ENCODE measurements at regions not wholly inside any gene's neighbourhood (a gene's known extent, or its start where the extent isn't known, plus 50 kb on each side); places are given as distances from the start of the nearest gene placed in this dataset.

- no peak for DNase-seq (ENCODE audit: low read depth in 4 of 4, low spot score in 3 of 4)
These were observed 327.1 kb upstream of the GOLIM4 start for GRCh38 chr3:168422843-168423242.

- DNase-seq (ENCODE audit: low read depth in 4 of 4, low spot score in 3 of 4): no peak
These were observed 323.4 kb upstream of the GOLIM4 start for GRCh38 chr3:168419091-168419490.

GRCh38 chr3:168417016-168417415 lies 321.3 kb upstream of the GOLIM4 start:
- no peak for DNase-seq (ENCODE audit: low read depth in 4 of 4, low spot score in 3 of 4)

GRCh38 chr3:168416446-168416845 lies 320.7 kb upstream of the GOLIM4 start:
- DNase-seq (ENCODE audit: low read depth in 4 of 4, low spot score in 3 of 4): no peak

- DNase-seq (ENCODE audit: low read depth in 4 of 4, low spot score in 3 of 4): no peak
These were observed 318.4 kb upstream of the GOLIM4 start for GRCh38 chr3:168414149-168414548.

- DNase-seq (ENCODE audit: low read depth in 4 of 4, low spot score in 3 of 4): no peak
These were observed 311.7 kb upstream of the GOLIM4 start for GRCh38 chr3:168407381-168407780.

GRCh38 chr3:168405288-168405687 lies 309.6 kb upstream of the GOLIM4 start:
- no peak for DNase-seq (ENCODE audit: low read depth in 4 of 4, low spot score in 3 of 4)

- no peak for DNase-seq (ENCODE audit: low read depth in 4 of 4, low spot score in 3 of 4)
These were observed 302.8 kb upstream of the GOLIM4 start for GRCh38 chr3:168398371-168399025.

GRCh38 chr3:168396861-168397260 lies 301.1 kb upstream of the GOLIM4 start:
- DNase-seq (ENCODE audit: low read depth in 4 of 4, low spot score in 3 of 4): no peak

GRCh38 chr3:168395551-168395950 lies 299.8 kb upstream of the GOLIM4 start:
- DNase-seq (ENCODE audit: low read depth in 4 of 4, low spot score in 3 of 4): no peak

- DNase-seq (ENCODE audit: low read depth in 4 of 4, low spot score in 3 of 4): no peak
These were observed 298.7 kb upstream of the GOLIM4 start for GRCh38 chr3:168394439-168394838.

GRCh38 chr3:168386301-168386700 lies 290.6 kb upstream of the GOLIM4 start:
- DNase-seq (ENCODE audit: low read depth in 4 of 4, low spot score in 3 of 4): no peak

- no peak for DNase-seq (ENCODE audit: low read depth in 4 of 4, low spot score in 3 of 4)
These were observed 289.3 kb upstream of the GOLIM4 start for GRCh38 chr3:168384990-168385389.

- no peak for DNase-seq (ENCODE audit: low read depth in 4 of 4, low spot score in 3 of 4)
These were observed 287.8 kb upstream of the GOLIM4 start for GRCh38 chr3:168383573-168383972.

GRCh38 chr3:168371846-168372245 lies 276.1 kb upstream of the GOLIM4 start:
- DNase-seq (ENCODE audit: low read depth in 4 of 4, low spot score in 3 of 4): no peak

- DNase-seq (ENCODE audit: low read depth in 4 of 4, low spot score in 3 of 4): no peak
These were observed 269.2 kb upstream of the GOLIM4 start for GRCh38 chr3:168364967-168365366.

GRCh38 chr3:168362661-168363247 lies 267.0 kb upstream of the GOLIM4 start:
- no peak for DNase-seq (ENCODE audit: low read depth in 4 of 4, low spot score in 3 of 4)

GRCh38 chr3:168362156-168362555 lies 266.4 kb upstream of the GOLIM4 start:
- no peak for DNase-seq (ENCODE audit: low read depth in 4 of 4, low spot score in 3 of 4)

GRCh38 chr3:168360993-168361392 lies 265.3 kb upstream of the GOLIM4 start:
- no peak for DNase-seq (ENCODE audit: low read depth in 4 of 4, low spot score in 3 of 4)

- DNase-seq (ENCODE audit: low read depth in 4 of 4, low spot score in 3 of 4): no peak
These were observed 247.5 kb upstream of the GOLIM4 start for GRCh38 chr3:168342946-168343850.

Data from right renal pelvis (tissue), 4 donors.